Activated CD4-positive, alpha-beta memory T cell treated with anti-CD3 and anti-CD28 coated beads for 36 hours (primary cell): ENCODE measurements at regions not wholly inside any gene's neighbourhood (a gene's known extent, or its start where the extent isn't known, plus 50 kb on each side); places are given as distances from the start of the nearest gene placed in this dataset.

Experiments used
- CTCF ChIA-PET: fragments of 350-600 bp; sonication (Branson Sonifier 250); formaldehyde crosslinking; loops from one replicate; lab custom pipeline; 2021; ENCODE audit warnings: antibody characterized with exemption, inconsistent platforms; lab: Charles Lee
- POLR2A ChIA-PET: fragments of 350-600 bp; sonication (Branson Sonifier 250); formaldehyde crosslinking; loops from one replicate; lab custom pipeline; 2021; ENCODE audit warnings: antibody characterized with exemption; lab: Charles Lee
- DNase-seq: peaks from one replicate; pipeline ENCODE4 v3.0.0-alpha.2; 2020
- H3K27ac Mint-ChIP-seq: one replicate; pipeline ENCODE4 v1.8.0; 2021; ENCODE audit warnings: mixed read lengths
- H3K27me3 Mint-ChIP-seq: one replicate; pipeline ENCODE4 v1.8.0; 2021; ENCODE audit warnings: mixed read lengths
- H3K36me3 Mint-ChIP-seq: one replicate; pipeline ENCODE4 v1.8.0; 2021; ENCODE audit warnings: mixed read lengths
- H3K4me1 Mint-ChIP-seq: one replicate; pipeline ENCODE4 v1.8.0; 2021; ENCODE audit warnings: low read depth, mixed read lengths
- H3K4me3 Mint-ChIP-seq: one replicate; pipeline ENCODE4 v1.8.0; 2021; ENCODE audit warnings: mild to moderate bottlenecking, mixed read lengths
- H3K9me3 Mint-ChIP-seq: one replicate; pipeline ENCODE4 v1.8.0; 2021; ENCODE audit warnings: mixed read lengths
- intact Hi-C: fragments of 100-400 bp; cut with micrococcal nuclease; formaldehyde crosslinking; loops from one replicate; pipeline ENCODE4 v1.15.1; 2023

DNA sequence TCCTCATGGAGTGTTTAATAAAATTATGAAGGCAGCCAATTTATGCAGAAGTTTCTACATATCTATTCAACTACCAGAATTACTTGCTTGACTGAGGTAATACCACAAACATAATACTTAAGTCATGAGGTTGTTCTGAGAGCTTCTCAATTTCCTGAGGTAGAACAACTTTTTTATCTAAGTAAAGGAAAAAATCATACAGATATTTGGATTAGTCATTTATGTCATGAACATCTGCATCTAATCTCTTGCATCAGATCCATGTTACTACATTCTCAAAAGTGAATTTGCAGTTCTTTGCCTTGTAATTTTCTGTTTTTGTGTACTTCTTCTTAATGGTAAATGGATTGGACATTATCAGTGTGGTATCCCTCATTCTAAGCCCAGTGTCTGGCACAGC lies 60.4 kb upstream of the RGMB start:
- intact Hi-C loops = no loop called here
- peaks cover 2% of the 10 kb centered on the region for H3K27me3 Mint-ChIP-seq
- ChIA-PET CTCF (no interaction called here), POLR2A (no interaction called here)
- no peaks in the 10 kb centered on the region for H3K36me3 Mint-ChIP-seq
- no peaks in the 10 kb centered on the region for H3K4me1 Mint-ChIP-seq
- DNase-seq = no peak
- H3K4me3 Mint-ChIP-seq = no peak overlapping the region
- H3K27ac Mint-ChIP-seq = no peak overlapping the region
- no peaks in the 10 kb centered on the region for H3K9me3 Mint-ChIP-seq

DNA sequence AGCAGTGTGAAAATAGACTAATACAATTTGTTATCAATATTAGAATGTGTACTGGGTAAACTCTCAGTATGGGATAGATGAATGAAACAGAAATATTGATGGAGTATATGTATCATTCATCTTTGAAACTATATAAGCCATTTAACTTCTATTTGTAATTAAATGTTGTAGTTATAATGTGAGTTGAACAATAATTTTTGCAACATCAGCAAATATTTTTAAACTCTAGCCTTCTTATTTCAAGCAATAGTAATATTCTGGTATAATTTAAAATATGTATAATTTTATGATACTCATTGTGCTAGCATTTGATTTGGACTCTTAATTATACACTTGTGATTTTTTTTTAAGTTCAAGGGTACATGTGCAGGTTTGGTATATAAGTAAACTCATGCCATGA lies 59.6 kb upstream of the RGMB start:
- Mint-ChIP-seq H3K4me3 (no peak overlapping the region), H3K27me3 (peaks cover 2% of the 10 kb centered on the region), H3K27ac (no peak overlapping the region), H3K36me3 (no peaks in the 10 kb centered on the region), H3K9me3 (peaks cover 4% of the 10 kb centered on the region), H3K4me1 (no peaks in the 10 kb centered on the region)
- intact Hi-C loops = no loop called here
- no peak for DNase-seq
- ChIA-PET POLR2A (no interaction called here), CTCF (no interaction called here)

DNA sequence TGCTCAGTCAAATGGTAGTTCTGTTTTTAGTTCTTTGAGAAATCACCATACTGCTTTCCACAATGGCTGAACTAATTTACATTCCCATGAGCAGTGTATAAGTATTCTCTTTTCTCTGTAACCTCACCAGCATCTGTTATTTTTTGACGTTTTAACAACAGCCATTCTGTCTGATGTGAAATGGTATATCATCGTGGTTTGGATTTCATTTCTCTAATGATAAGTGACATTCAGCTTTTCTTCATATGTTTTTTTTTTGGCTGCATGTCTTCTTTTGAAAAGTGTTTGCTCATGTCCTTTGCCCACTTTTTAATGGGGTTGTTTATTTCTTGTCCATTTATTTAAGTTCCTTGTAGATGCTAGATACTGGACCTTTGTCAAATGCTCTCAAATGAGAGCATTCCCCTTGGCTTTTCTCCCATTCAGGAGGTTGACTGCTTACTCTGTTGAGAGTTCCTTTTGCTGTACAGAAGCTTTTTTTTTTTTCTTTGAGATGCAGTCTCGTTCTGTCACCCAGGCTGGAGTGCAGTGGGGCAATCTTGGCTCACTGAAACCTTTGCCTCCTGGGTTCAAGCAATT lies 58.7 kb upstream of the RGMB start:
- Mint-ChIP-seq H3K27ac (no peak overlapping the region), H3K36me3 (no peaks in the 10 kb centered on the region), H3K4me3 (no peak overlapping the region), H3K27me3 (peaks cover 2% of the 10 kb centered on the region), H3K9me3 (peaks cover 8% of the 10 kb centered on the region), H3K4me1 (no peaks in the 10 kb centered on the region)
- intact Hi-C loops = no loop called here
- CTCF ChIA-PET = no interaction called here
- no peak for DNase-seq
- POLR2A ChIA-PET = no interaction called here

DNA sequence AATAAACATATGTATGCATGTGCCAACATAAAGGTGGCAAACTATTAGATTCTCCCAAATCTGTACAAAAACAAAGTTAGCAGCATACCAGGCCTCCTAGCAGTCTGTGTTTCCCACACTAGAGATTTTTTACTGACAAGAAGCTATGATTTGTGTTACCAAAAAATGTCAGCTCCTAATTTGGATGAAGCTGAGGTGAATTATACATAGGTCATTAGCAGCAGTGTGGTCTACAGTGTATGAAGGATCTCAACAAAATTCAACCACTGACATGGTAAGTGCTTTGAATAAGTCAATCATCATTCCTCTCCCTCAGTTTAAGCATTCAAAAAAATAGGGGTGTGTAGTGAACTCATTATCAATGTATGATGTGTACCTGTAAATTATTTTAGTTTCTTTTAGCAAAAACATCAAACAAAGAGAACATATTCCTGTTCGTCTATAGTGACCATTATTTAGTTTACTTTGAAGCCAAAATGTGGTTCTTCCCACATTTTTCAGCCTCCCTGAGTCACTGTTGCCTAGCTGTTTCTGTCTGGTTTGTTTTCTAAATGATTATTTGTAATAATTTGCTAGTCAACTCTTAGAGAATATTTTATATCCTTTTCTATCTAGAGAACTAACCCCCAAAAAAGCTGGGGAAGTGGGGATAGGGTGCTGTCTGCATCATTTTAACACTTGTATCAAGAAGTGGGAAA lies 52.1 kb upstream of the RGMB start:
- H3K36me3 Mint-ChIP-seq = no peaks in the 10 kb centered on the region
- POLR2A ChIA-PET = no interaction called here
- no peak for DNase-seq
- peaks cover 2% of the 10 kb centered on the region for H3K27me3 Mint-ChIP-seq
- H3K4me1 Mint-ChIP-seq = no peaks in the 10 kb centered on the region
- peaks cover 8% of the 10 kb centered on the region for H3K9me3 Mint-ChIP-seq
- no peak overlapping the region for H3K27ac Mint-ChIP-seq
- CTCF ChIA-PET = no interaction called here
- no peak overlapping the region for H3K4me3 Mint-ChIP-seq
- intact Hi-C loops = no loop called here

DNA sequence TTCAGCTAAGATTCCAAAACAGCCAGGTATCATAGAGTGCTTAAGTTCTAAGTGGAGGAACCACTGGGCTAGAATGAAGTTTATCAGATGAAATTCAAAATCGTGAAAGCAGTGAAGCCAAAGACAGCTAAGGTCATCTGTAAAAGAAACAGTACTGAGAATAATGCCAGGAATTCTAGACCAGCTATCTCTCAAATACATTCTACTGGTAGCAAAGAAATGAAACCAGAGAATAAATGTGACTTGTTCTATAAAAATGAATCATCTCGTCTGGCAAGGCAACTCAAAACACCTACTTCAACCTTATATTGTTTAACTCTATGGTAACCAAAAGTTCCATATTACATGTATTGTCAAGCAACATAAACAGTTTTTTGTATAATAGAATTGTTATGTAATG lies 51.3 kb upstream of the RGMB start:
- Mint-ChIP-seq H3K27ac (no peak overlapping the region), H3K9me3 (peaks cover 8% of the 10 kb centered on the region), H3K4me3 (no peak overlapping the region), H3K27me3 (peaks cover 2% of the 10 kb centered on the region), H3K36me3 (no peaks in the 10 kb centered on the region), H3K4me1 (no peaks in the 10 kb centered on the region)
- ChIA-PET CTCF (no interaction called here), POLR2A (no interaction called here)
- no peak for DNase-seq
- intact Hi-C loops = no loop called here

DNA sequence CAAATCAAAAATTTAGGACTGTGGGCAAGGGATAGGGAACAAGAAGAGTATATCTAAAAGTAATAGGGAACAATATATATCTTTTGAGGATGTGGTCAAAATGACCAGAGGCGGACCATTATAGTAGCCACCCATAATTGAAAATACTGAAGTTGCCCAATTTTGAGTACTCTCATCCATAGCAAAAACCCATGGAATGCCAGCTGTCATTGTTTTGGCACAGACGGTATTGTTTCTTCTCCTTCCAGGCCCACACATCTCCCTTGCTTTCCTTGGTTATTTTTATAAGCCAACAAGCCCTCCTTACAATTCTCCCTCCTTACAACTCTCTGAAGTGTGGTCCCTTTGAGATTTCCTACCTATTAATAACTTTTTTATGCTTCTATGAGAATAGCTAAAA lies 50.4 kb upstream of the RGMB start:
- H3K36me3 Mint-ChIP-seq = no peaks in the 10 kb centered on the region
- ChIA-PET CTCF (no interaction called here), POLR2A (no interaction called here)
- peaks cover 8% of the 10 kb centered on the region for H3K27me3 Mint-ChIP-seq
- H3K27ac Mint-ChIP-seq = no peak overlapping the region
- intact Hi-C loops = no loop called here
- peaks cover 8% of the 10 kb centered on the region for H3K9me3 Mint-ChIP-seq
- no peak overlapping the region for H3K4me3 Mint-ChIP-seq
- no peaks in the 10 kb centered on the region for H3K4me1 Mint-ChIP-seq
- DNase-seq = no peak
